ENCODE measurements at regions not wholly inside any gene's neighbourhood (a gene's known extent, or its start where the extent isn't known, plus 50 kb on each side); places are given as distances from the start of the nearest gene placed in this dataset.

- Histone ChIP-seq H3K4me3 (no peak overlapping the region), H3K4me1 (no peaks in the 10 kb centered on the region), H3K79me2 (ENCODE audit: low read depth) (no peaks in the 10 kb centered on the region), H3F3A (ENCODE audit: low read depth) (no peaks in the 10 kb centered on the region), H4K20me1 (ENCODE audit: low read depth) (no peaks in the 10 kb centered on the region), H3K9ac (no peak overlapping the region), H3K27me3 (no peaks in the 10 kb centered on the region), H3K9me3 (ENCODE audit: low read depth) (no peaks in the 10 kb centered on the region), H3K36me3 (no peaks in the 10 kb centered on the region), H3K4me2 (no peak overlapping the region), H3K27ac (no peak overlapping the region), H2AFZ (replicated peaks) (no peak overlapping the region)
- no peak for TF ChIP-seq EZH2phosphoT487 (IDR thresholded peaks at IDR 0.05)
- TF ChIP-seq EZH2 (IDR thresholded peaks at IDR 0.05): no peak
- TF ChIP-seq CTCF (IDR thresholded peaks at IDR 0.05): no peak
- Mint-ChIP-seq H3K4me1 (no peaks in the 10 kb centered on the region), H3K27me3 (ENCODE audit: insufficient read depth, low read depth) (peaks cover 2% of the 10 kb centered on the region), H3K27ac (no peak overlapping the region), H3K36me3 (no peaks in the 10 kb centered on the region), H3K4me3 (no peak overlapping the region), H3K9me3 (peaks cover 7% of the 10 kb centered on the region)
- DNase-seq (ENCODE audit: low spot score): no peak
Measured at GRCh38 chr2:72041638-72042111, 106.0 kb downstream of the CYP26B1 start.

GRCh38 chr2:72040629-72041571 lies 106.8 kb downstream of the CYP26B1 start:
- H3K36me3 ChIP-seq: no peaks in the 10 kb centered on the region
- no peak for DNase-seq (ENCODE audit: low spot score)
- no peaks in the 10 kb centered on the region for H3F3A ChIP-seq (ENCODE audit: low read depth)
- TF ChIP-seq CTCF (IDR thresholded peaks at IDR 0.05): no peak
- no peak for TF ChIP-seq EZH2phosphoT487 (IDR thresholded peaks at IDR 0.05)
- no peak for TF ChIP-seq EZH2 (IDR thresholded peaks at IDR 0.05)
- H3K9me3 ChIP-seq (ENCODE audit: low read depth): no peaks in the 10 kb centered on the region
- H3K36me3 Mint-ChIP-seq: no peaks in the 10 kb centered on the region
- no peaks in the 10 kb centered on the region for H3K79me2 ChIP-seq (ENCODE audit: low read depth)
- no peak overlapping the region for H3K27ac Mint-ChIP-seq
- H4K20me1 ChIP-seq (ENCODE audit: low read depth): no peaks in the 10 kb centered on the region
- H2AFZ ChIP-seq (replicated peaks): peak overlapping the region; percentile 10
- no peak overlapping the region for H3K9ac ChIP-seq
- H3K27me3 ChIP-seq: no peaks in the 10 kb centered on the region
- no peaks in the 10 kb centered on the region for H3K4me1 Mint-ChIP-seq
- H3K4me3 Mint-ChIP-seq: no peak overlapping the region
- H3K27me3 Mint-ChIP-seq (ENCODE audit: insufficient read depth, low read depth): peaks cover 2% of the 10 kb centered on the region
- H3K27ac ChIP-seq: no peak overlapping the region
- H3K4me1 ChIP-seq: no peaks in the 10 kb centered on the region
- no peak overlapping the region for H3K4me3 ChIP-seq
- H3K4me2 ChIP-seq: no peak overlapping the region
- peaks cover 7% of the 10 kb centered on the region for H3K9me3 Mint-ChIP-seq

- H3K4me1 ChIP-seq: no peaks in the 10 kb centered on the region
- H3K9me3 ChIP-seq (ENCODE audit: low read depth): no peaks in the 10 kb centered on the region
- H3K27ac Mint-ChIP-seq: no peak overlapping the region
Measured at GRCh38 chr2:72038524-72038923, 109.1 kb downstream of the CYP26B1 start.

More at GRCh38 chr2:72038524-72038923, 109.1 kb downstream of the CYP26B1 start:
- no peak overlapping the region for H3K4me3 Mint-ChIP-seq
- TF ChIP-seq EZH2 (IDR thresholded peaks at IDR 0.05) (no peak), EZH2phosphoT487 (IDR thresholded peaks at IDR 0.05) (no peak), CTCF (IDR thresholded peaks at IDR 0.05) (no peak)
- Histone ChIP-seq H3K4me2 (no peak overlapping the region), H3K36me3 (no peaks in the 10 kb centered on the region), H3K9ac (no peak overlapping the region), H3K4me3 (no peak overlapping the region), H3F3A (ENCODE audit: low read depth) (no peaks in the 10 kb centered on the region), H3K79me2 (ENCODE audit: low read depth) (no peaks in the 10 kb centered on the region), H3K27ac (no peak overlapping the region), H4K20me1 (ENCODE audit: low read depth) (no peaks in the 10 kb centered on the region), H2AFZ (replicated peaks) (no peak overlapping the region), H3K27me3 (no peaks in the 10 kb centered on the region)
- H3K27me3 Mint-ChIP-seq (ENCODE audit: insufficient read depth, low read depth): peaks cover 4% of the 10 kb centered on the region
- no peaks in the 10 kb centered on the region for H3K36me3 Mint-ChIP-seq
- no peak for DNase-seq (ENCODE audit: low spot score)
- peaks cover under 1% of the 10 kb centered on the region for H3K9me3 Mint-ChIP-seq
- H3K4me1 Mint-ChIP-seq: peaks cover 7% of the 10 kb centered on the region

Measured in neural progenitor cell (in vitro differentiated cells).